Astrocyte (in vitro differentiated cells and primary cell): ENCODE measurements at regions not wholly inside any gene's neighbourhood (a gene's known extent, or its start where the extent isn't known, plus 50 kb on each side); places are given as distances from the start of the nearest gene placed in this dataset.

Source experiments
- CTCF ChIP-seq: IDR thresholded peaks from 2 replicates; pipeline ENCODE4 v1.5.1; 2011; ENCODE audit warnings: low read depth, mild to moderate bottlenecking, inconsistent platforms, low read length, moderate library complexity; ENCODE audit not compliant: insufficient read depth
- EZH2 ChIP-seq: IDR thresholded peaks from 2 replicates; pipeline ENCODE4 v1.6.1; 2012; ENCODE audit warnings: mild to moderate bottlenecking, low read length, inconsistent platforms; ENCODE audit not compliant: insufficient read depth

DNA sequence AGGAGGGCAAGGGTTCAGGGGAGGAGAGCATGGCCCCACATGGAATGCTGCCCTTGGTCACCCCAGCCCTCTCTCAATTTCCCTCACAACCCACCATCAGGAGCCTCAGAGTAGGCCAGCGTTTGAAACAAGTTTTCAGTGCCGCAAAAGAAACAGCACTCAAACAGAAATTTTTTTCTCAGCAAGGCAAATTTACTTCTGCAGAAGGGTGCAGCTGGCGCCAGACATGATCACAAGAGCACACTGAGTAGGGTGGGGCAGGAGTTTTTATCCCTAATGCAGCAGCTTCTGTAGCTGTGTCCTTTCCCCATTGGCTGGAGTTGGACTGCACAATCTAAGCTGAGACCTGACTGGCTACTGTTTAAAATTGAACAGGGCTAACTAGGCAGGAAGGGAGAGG lies 287.8 kb upstream of the CDYL start:
- TF ChIP-seq CTCF, result no peak
- no peak for TF ChIP-seq EZH2
